HG03575 (cell line): ENCODE measurements at regions not wholly inside any gene's neighbourhood (a gene's known extent, or its start where the extent isn't known, plus 50 kb on each side); places are given as distances from the start of the nearest gene placed in this dataset.
"Not testable (repeated sequence)": the region's sequence is repeated elsewhere in the genome, so short reads cannot be mapped to it uniquely, and the experiment has no call there.

ENCODE experiments used
- ATAC-seq: cut with Tn5 transposase; IDR thresholded peaks from one replicate; pipeline ENCODE4 v1.9.1; 2021; ENCODE audit not compliant: unreplicated experiment, insufficient number of reproducible peaks, low FRiP score; ENCODE audit errors: extremely low read depth

- ATAC-seq, result not testable (repeated sequence)
These were observed 179.5 kb downstream of the OTOP1 start for GRCh38 chr4:4047202-4047601.

- ATAC-seq, result not testable (repeated sequence)
These were observed 178.5 kb downstream of the OTOP1 start for GRCh38 chr4:4048227-4048626.

- ATAC-seq, result not testable (repeated sequence)
These were observed 175.9 kb downstream of the OTOP1 start for GRCh38 chr4:4050781-4051180.

GRCh38 chr4:4052933-4053332, 173.8 kb downstream of the OTOP1 start:
- ATAC-seq, result not testable (repeated sequence)

- ATAC-seq, result not testable (repeated sequence)
These were observed 169.5 kb downstream of the OTOP1 start for GRCh38 chr4:4057226-4057625.

GRCh38 chr4:4084171-4084570, 142.6 kb downstream of the OTOP1 start:
- not testable (repeated sequence) for ATAC-seq

- ATAC-seq, result not testable (repeated sequence)
These were observed 136.9 kb downstream of the OTOP1 start for GRCh38 chr4:4089716-4090419.

GRCh38 chr4:4090720-4091119, 136.0 kb downstream of the OTOP1 start:
- ATAC-seq, result not testable (repeated sequence)

- ATAC-seq, result not testable (repeated sequence)
These were observed 134.6 kb downstream of the OTOP1 start for GRCh38 chr4:4092159-4092558.

GRCh38 chr4:4099610-4100009, 127.1 kb downstream of the OTOP1 start:
- ATAC-seq, result not testable (repeated sequence)

GRCh38 chr4:4106923-4107322, 119.8 kb downstream of the OTOP1 start:
- ATAC-seq, result not testable (repeated sequence)

- ATAC-seq, result not testable (repeated sequence)
These were observed 119.2 kb downstream of the OTOP1 start for GRCh38 chr4:4107411-4108107.

GRCh38 chr4:4115381-4115780, 111.3 kb downstream of the OTOP1 start:
- ATAC-seq, result not testable (repeated sequence)

- not testable (repeated sequence) for ATAC-seq
These were observed 109.8 kb downstream of the OTOP1 start for GRCh38 chr4:4116901-4117300.

- ATAC-seq, result not testable (repeated sequence)
These were observed 92.4 kb downstream of the OTOP1 start for GRCh38 chr4:4134368-4134767.

GRCh38 chr4:4136621-4137020, 90.1 kb downstream of the OTOP1 start:
- not testable (repeated sequence) for ATAC-seq
